WERI-Rb-1 (cell line): ENCODE measurements at regions not wholly inside any gene's neighbourhood (a gene's known extent, or its start where the extent isn't known, plus 50 kb on each side); places are given as distances from the start of the nearest gene placed in this dataset.

Experiments used
- DNase-seq: peaks from one replicate; pipeline ENCODE4 v3.0.0-alpha.2; 2020
- H3K27ac ChIP-seq: fragments of 250-450 bp; sonication (Bioruptor Pico); 2 replicates; pipeline ENCODE4 v1.5.1; 2020; ENCODE audit warnings: mild to moderate bottlenecking, moderate library complexity
- H3K27me3 ChIP-seq: fragments of 250-450 bp; sonication (Bioruptor Pico); 2 replicates; pipeline ENCODE4 v1.5.1; 2021; ENCODE audit warnings: mild to moderate bottlenecking, low read depth, moderate library complexity; ENCODE audit not compliant: insufficient read depth, severe bottlenecking
- H3K36me3 ChIP-seq: fragments of 250-450 bp; sonication (Bioruptor Pico); 2 replicates; pipeline ENCODE4 v1.5.1; 2020; ENCODE audit warnings: mild to moderate bottlenecking, moderate library complexity
- H3K4me3 ChIP-seq: 2 replicates; pipeline ENCODE4 v1.5.1; 2011; ENCODE audit warnings: low read depth, mild to moderate bottlenecking, control low read depth, low read length
- H3K9me3 ChIP-seq: fragments of 250-450 bp; sonication (Bioruptor Pico); 2 replicates; pipeline ENCODE4 v1.5.1; 2021; ENCODE audit warnings: mild to moderate bottlenecking, moderate library complexity; ENCODE audit not compliant: severe bottlenecking
- CTCF ChIP-seq: IDR thresholded peaks from 2 replicates; pipeline ENCODE4 v1.5.1; 2011; ENCODE audit warnings: low read depth, mild to moderate bottlenecking, control low read depth, inconsistent platforms, low read length

GRCh38 chr3:118781232-118781631 lies 253.4 kb downstream of the IGSF11 start:
- TF ChIP-seq CTCF: no peak
- Histone ChIP-seq H3K4me3 (no peak overlapping the region), H3K9me3 (no peaks in the 10 kb centered on the region), H3K27ac (no peak overlapping the region), H3K36me3 (no peaks in the 10 kb centered on the region), H3K27me3 (peaks cover 68% of the 10 kb centered on the region)
- no peak for DNase-seq

- Histone ChIP-seq H3K36me3 (no peaks in the 10 kb centered on the region), H3K27me3 (peaks cover 66% of the 10 kb centered on the region), H3K4me3 (no peak overlapping the region), H3K9me3 (no peaks in the 10 kb centered on the region), H3K27ac (no peak overlapping the region)
- TF ChIP-seq CTCF: no peak
- DNase-seq: no peak
Observed at GRCh38 chr3:118781839-118782238, 252.8 kb downstream of the IGSF11 start.

GRCh38 chr3:118782755-118783202 lies 251.9 kb downstream of the IGSF11 start:
- Histone ChIP-seq H3K27ac (no peak overlapping the region), H3K27me3 (peaks cover 62% of the 10 kb centered on the region), H3K9me3 (no peaks in the 10 kb centered on the region), H3K4me3 (no peak overlapping the region), H3K36me3 (no peaks in the 10 kb centered on the region)
- no peak for TF ChIP-seq CTCF
- DNase-seq: no peak

GRCh38 chr3:118785415-118785814 lies 249.2 kb downstream of the IGSF11 start:
- peaks cover 56% of the 10 kb centered on the region for H3K27me3 ChIP-seq
- TF ChIP-seq CTCF: no peak
- no peak for DNase-seq
- H3K27ac ChIP-seq: no peak overlapping the region
- H3K9me3 ChIP-seq: no peaks in the 10 kb centered on the region
- no peaks in the 10 kb centered on the region for H3K36me3 ChIP-seq
- H3K4me3 ChIP-seq: no peak overlapping the region

GRCh38 chr3:118791246-118791645 lies 243.4 kb downstream of the IGSF11 start:
- DNase-seq: no peak
- Histone ChIP-seq H3K36me3 (no peaks in the 10 kb centered on the region), H3K4me3 (no peak overlapping the region), H3K9me3 (no peaks in the 10 kb centered on the region), H3K27ac (no peak overlapping the region), H3K27me3 (peaks cover 69% of the 10 kb centered on the region)
- no peak for TF ChIP-seq CTCF

- no peak for DNase-seq
- H3K4me3 ChIP-seq: no peak overlapping the region
- no peak overlapping the region for H3K27ac ChIP-seq
- H3K9me3 ChIP-seq: no peaks in the 10 kb centered on the region
- H3K27me3 ChIP-seq: peaks cover 75% of the 10 kb centered on the region
- no peaks in the 10 kb centered on the region for H3K36me3 ChIP-seq
- TF ChIP-seq CTCF: no peak
Observed at GRCh38 chr3:118792191-118792590, 242.5 kb downstream of the IGSF11 start.
